IMR-90 (cell line): ENCODE measurements at regions not wholly inside any gene's neighbourhood (a gene's known extent, or its start where the extent isn't known, plus 50 kb on each side); places are given as distances from the start of the nearest gene placed in this dataset.

Source experiments
- ATAC-seq: fragments of 200-7000 bp; cut with Tn5 transposase; 2 replicates; pipeline ENCODE4 v1.9.1; 2020; ENCODE audit warnings: low read depth, mild to moderate bottlenecking, moderate library complexity
- BruUV-seq: library from RNA; stranded (reverse); fragments of 400-500 nt; replicated peaks from 2 replicates; lab custom pipeline; 2021; lab: Mats Ljungman, UMichigan
- CTCF ChIA-PET: fragments of 300-600 bp; formaldehyde crosslinking; extraction: SDS; loops from one replicate; lab custom pipeline; 2021; ENCODE audit warnings: antibody characterized with exemption; lab: Yijun Ruan, JAX
- POLR2A ChIA-PET: fragments of 300-600 bp; sonication (Branson Sonifier 250); formaldehyde crosslinking; loops from one replicate; lab custom pipeline; 2022; ENCODE audit warnings: antibody characterized with exemption; ENCODE audit not compliant: unreplicated experiment; lab: Charles Lee
- DNase-seq: peaks from one replicate; pipeline ENCODE4 v3.0.0; 2013
- H2AFZ ChIP-seq: replicated peaks from 2 replicates; pipeline ENCODE3; 2013; ENCODE audit warnings: low read length, mild to moderate bottlenecking; ENCODE audit not compliant: poor library complexity
- H2AK5ac ChIP-seq: 2 replicates; pipeline ENCODE4 v1.6.1; 2013; ENCODE audit warnings: low read depth, low read length, inconsistent platforms
- H2AK9ac ChIP-seq: replicated peaks from 2 replicates; pipeline ENCODE3; 2013; ENCODE audit warnings: mild to moderate bottlenecking, low read depth, low read length, moderate library complexity; ENCODE audit not compliant: poor library complexity
- H2BK120ac ChIP-seq: 2 replicates; pipeline ENCODE4 v1.6.1; 2013; ENCODE audit warnings: low read depth, low read length, inconsistent platforms
- H2BK15ac ChIP-seq: 3 replicates; pipeline ENCODE4 v1.6.1; 2013; ENCODE audit warnings: low read depth, low read length, inconsistent platforms
- H2BK20ac ChIP-seq: 2 replicates; pipeline ENCODE4 v1.6.1; 2013; ENCODE audit warnings: low read depth, mild to moderate bottlenecking, inconsistent platforms, low read length, moderate library complexity
- H2BK5ac ChIP-seq: 2 replicates; pipeline ENCODE4 v1.6.1; 2013; ENCODE audit warnings: mild to moderate bottlenecking, low read depth, low read length, inconsistent platforms; ENCODE audit not compliant: poor library complexity, severe bottlenecking
- H3K14ac ChIP-seq: replicated peaks from 2 replicates; pipeline ENCODE4 v1.6.1; 2013; ENCODE audit warnings: low read depth, low read length, inconsistent platforms
- H3K18ac ChIP-seq: 2 replicates; pipeline ENCODE4 v1.6.1; 2013; ENCODE audit warnings: low read depth, low read length, control low read depth
- H3K23ac ChIP-seq: 2 replicates; pipeline ENCODE4 v1.6.1; 2013; ENCODE audit warnings: low read depth, low read length, inconsistent platforms
- H3K27ac ChIP-seq: 2 replicates; pipeline ENCODE4 v1.5.1; 2013; ENCODE audit warnings: mild to moderate bottlenecking, control low read depth, low read length; ENCODE audit not compliant: insufficient read depth
- H3K27me3 ChIP-seq: 2 replicates; pipeline ENCODE4 v1.6.1; 2013; ENCODE audit warnings: low read length; ENCODE audit not compliant: control insufficient read depth, insufficient read depth
- H3K36me3 ChIP-seq: 2 replicates; pipeline ENCODE4 v1.6.1; 2013; ENCODE audit warnings: low read length, mixed read lengths; ENCODE audit not compliant: control insufficient read depth, insufficient read depth
- H3K4ac ChIP-seq: 2 replicates; pipeline ENCODE4 v1.6.1; 2013; ENCODE audit warnings: low read depth, low read length, inconsistent platforms
- H3K4me1 ChIP-seq: 2 replicates; pipeline ENCODE4 v1.6.1; 2013; ENCODE audit warnings: low read length, mixed read lengths; ENCODE audit not compliant: control insufficient read depth, insufficient read depth
- H3K4me2 ChIP-seq: 2 replicates; pipeline ENCODE4 v1.6.1; 2013; ENCODE audit warnings: low read depth, mild to moderate bottlenecking, control low read depth, low read length, moderate library complexity
- H3K4me3 ChIP-seq: 2 replicates; pipeline ENCODE4 v1.5.1; 2013; ENCODE audit warnings: low read depth, mild to moderate bottlenecking, control low read depth, low read length, moderate library complexity; ENCODE audit not compliant: insufficient read depth
- H3K56ac ChIP-seq: 2 replicates; pipeline ENCODE4 v1.6.1; 2013; ENCODE audit warnings: low read length, inconsistent platforms; ENCODE audit not compliant: insufficient read depth; ENCODE audit errors: extremely low read depth
- H3K79me1 ChIP-seq, 2 experiments: 2 replicates each; pipeline ENCODE4 v1.6.1; 2013; ENCODE audit warnings: low read length in 2 of 2, inconsistent platforms in 1 of 2, low read depth in 1 of 2
- H3K9ac ChIP-seq: 2 replicates; pipeline ENCODE4 v1.6.1; 2013; ENCODE audit warnings: low read depth, low read length, control low read depth
- H3K9me1 ChIP-seq: 2 replicates; pipeline ENCODE4 v1.6.1; 2013; ENCODE audit warnings: low read length, inconsistent platforms; ENCODE audit not compliant: insufficient read depth
- H3K9me3 ChIP-seq: 2 replicates; pipeline ENCODE4 v1.6.1; 2013; ENCODE audit warnings: low read length; ENCODE audit not compliant: control insufficient read depth, insufficient read depth
- H4K20me1 ChIP-seq: 2 replicates; pipeline ENCODE4 v1.6.1; 2013; ENCODE audit warnings: low read length, inconsistent platforms; ENCODE audit not compliant: insufficient read depth
- H4K5ac ChIP-seq: 2 replicates; pipeline ENCODE4 v1.6.1; 2013; ENCODE audit warnings: mild to moderate bottlenecking, low read depth, low read length, control low read depth
- H4K8ac ChIP-seq, 2 experiments: 2 replicates each; pipeline ENCODE4 v1.6.1; 2013; ENCODE audit warnings: low read depth in 2 of 2, low read length in 2 of 2, control low read depth in 1 of 2, inconsistent platforms in 1 of 2
- H4K91ac ChIP-seq: 2 replicates; pipeline ENCODE4 v1.6.1; 2013; ENCODE audit warnings: low read depth, low read length, inconsistent platforms; ENCODE audit not compliant: insufficient read depth
- BHLHE40 ChIP-seq: fragments of 150-350 bp; IDR thresholded peaks from 2 replicates; pipeline ENCODE4 v1.6.1; 2016; ENCODE audit warnings: mild to moderate bottlenecking, low read depth, low read length
- CEBPB ChIP-seq: IDR thresholded peaks from 2 replicates; pipeline ENCODE4 v1.6.1; 2012; ENCODE audit warnings: low read depth, low read length, improper control_type of control experiment
- FOS ChIP-seq: fragments of 150-350 bp; IDR thresholded peaks from 2 replicates; pipeline ENCODE4 v1.6.1; 2016; ENCODE audit warnings: low read depth, low read length
- POLR2A ChIP-seq: IDR thresholded peaks from 2 replicates; pipeline ENCODE4 v1.6.1; 2012; ENCODE audit warnings: mild to moderate bottlenecking, low read depth, low read length
- RCOR1 ChIP-seq: IDR thresholded peaks from 2 replicates; pipeline ENCODE4 v1.6.1; 2012; ENCODE audit warnings: mild to moderate bottlenecking, low read length, improper control_type of control experiment; ENCODE audit not compliant: insufficient replicate concordance
- SMC3 ChIP-seq: fragments of 150-350 bp; IDR thresholded peaks from 2 replicates; pipeline ENCODE4 v1.6.1; 2016; ENCODE audit warnings: low read depth, mild to moderate bottlenecking, antibody characterized with exemption, low read length, moderate library complexity
- WGBS, 2 experiments: methylation state at CpG; one replicate each; pipeline versions ENCODE4 v1.1.5 to v1.1.7; 2013; ENCODE audit warnings: missing lambda C conversion rate in 2 of 2; ENCODE audit not compliant: insufficient read length in 1 of 2; ENCODE audit errors: extremely low coverage in 2 of 2; 5-methylcytosine and 5-hydroxymethylcytosine counted together
- dilution Hi-C: fragments of 300-500 bp; cut with HindIII; formaldehyde crosslinking; loops from one replicate; pipeline ENCODE4 v1.14.3; 2018; ENCODE audit warnings: low sequenced_read_pairs; ENCODE audit not compliant: unreplicated experiment
- in situ Hi-C: fragments of 300-500 bp; cut with MboI; formaldehyde crosslinking; loops from 3 replicates; pipeline ENCODE4 v1.14.3; 2019; ENCODE audit warnings: low sequenced_read_pairs, inconsistent platforms, mixed read lengths
- intact Hi-C: fragments of 100-400 bp; cut with micrococcal nuclease; formaldehyde crosslinking; loops from 2 replicates; pipeline ENCODE4 v1.10.0; 2022
- TF ChIP-seq, protein P1 (sequence below): fragments of 150-350 bp; IDR thresholded peaks from 2 replicates; pipeline ENCODE4 v1.6.1; 2016; ENCODE audit warnings: low read depth, mild to moderate bottlenecking, low read length, moderate library complexity, borderline replicate concordance
- TF ChIP-seq, protein P2 (sequence below): fragments of 150-350 bp; IDR thresholded peaks from 2 replicates; pipeline ENCODE4 v1.6.1; 2017; ENCODE audit warnings: mild to moderate bottlenecking, antibody characterized with exemption, low read length, low read depth

DNA sequence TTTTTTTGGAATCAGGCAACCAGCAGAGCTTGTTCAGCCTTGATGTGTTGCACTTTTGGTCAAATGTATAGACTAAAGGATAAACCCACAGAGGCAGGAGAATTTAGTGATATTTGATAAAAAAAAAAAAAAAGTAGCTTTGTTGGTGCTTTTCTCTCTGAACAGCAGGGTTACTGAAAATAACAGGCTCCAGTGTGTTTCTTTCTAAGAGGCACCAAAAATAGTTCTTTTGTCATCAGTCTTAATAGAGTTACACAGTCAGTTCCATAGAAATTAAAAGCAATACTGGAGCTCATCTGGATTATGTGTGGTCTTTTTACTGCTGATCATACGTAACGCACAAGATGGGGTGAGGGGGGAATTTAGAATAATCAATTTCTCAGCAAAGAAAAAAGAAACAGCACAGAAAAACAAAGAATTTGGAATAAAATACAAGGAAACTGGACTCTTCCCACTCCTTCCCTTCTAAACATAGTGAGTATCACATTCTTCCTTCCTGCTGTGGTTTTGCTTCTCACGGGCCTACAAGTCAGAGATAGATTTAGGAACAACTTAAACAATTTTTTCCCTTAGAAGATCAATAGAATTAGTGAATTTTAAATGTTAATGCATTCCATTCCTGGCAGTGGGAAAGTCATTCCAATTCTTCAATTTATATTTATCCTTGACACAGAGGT, 178.8 kb upstream of the AKR1E2 start:
- peak; percentile 41 for DNase-seq
- no peak for ATAC-seq
- Histone ChIP-seq H2BK15ac (no peak overlapping the region), H4K5ac (no peak overlapping the region), H2BK5ac (no peak overlapping the region), H3K14ac (no peak overlapping the region), H2AFZ (no peak overlapping the region), H3K79me1 (no peaks in the 10 kb centered on the region), H3K27me3 (no peaks in the 10 kb centered on the region), H2BK120ac (no peak overlapping the region), H3K18ac (no peak overlapping the region), H3K27ac (no peak overlapping the region), H3K4ac (no peak overlapping the region), H2AK5ac (no peak overlapping the region), H3K36me3 (no peaks in the 10 kb centered on the region), H2AK9ac (no peak overlapping the region), H3K56ac (no peak overlapping the region), H2BK20ac (no peak overlapping the region), H3K4me1 (peaks cover 4% of the 10 kb centered on the region; the same call in 1 of the 2 replicates), H3K9ac (no peak overlapping the region), H3K23ac (no peak overlapping the region), H4K91ac (no peak overlapping the region), H3K9me3 (no peaks in the 10 kb centered on the region), H3K4me2 (no peak overlapping the region), H4K8ac (no peak overlapping the region), H3K9me1 (0 out of 2 replicates have a peak, but pooled peaks cover 2% of the 10 kb centered on the region), H3K4me3 (no peak overlapping the region), H4K20me1 (no peaks in the 10 kb centered on the region)
- CTCF ChIA-PET, result interaction anchor here (0.6 to 1.4 kb wide), 5 partner anchors 10 to 347 kb away, joined by 3 to 9 read pairs (median 4); no protein-coding TSS in a partner anchor
- TF ChIP-seq, protein P1, sequence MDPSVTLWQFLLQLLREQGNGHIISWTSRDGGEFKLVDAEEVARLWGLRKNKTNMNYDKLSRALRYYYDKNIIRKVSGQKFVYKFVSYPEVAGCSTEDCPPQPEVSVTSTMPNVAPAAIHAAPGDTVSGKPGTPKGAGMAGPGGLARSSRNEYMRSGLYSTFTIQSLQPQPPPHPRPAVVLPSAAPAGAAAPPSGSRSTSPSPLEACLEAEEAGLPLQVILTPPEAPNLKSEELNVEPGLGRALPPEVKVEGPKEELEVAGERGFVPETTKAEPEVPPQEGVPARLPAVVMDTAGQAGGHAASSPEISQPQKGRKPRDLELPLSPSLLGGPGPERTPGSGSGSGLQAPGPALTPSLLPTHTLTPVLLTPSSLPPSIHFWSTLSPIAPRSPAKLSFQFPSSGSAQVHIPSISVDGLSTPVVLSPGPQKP, result no peak
- TF ChIP-seq, protein P2, sequence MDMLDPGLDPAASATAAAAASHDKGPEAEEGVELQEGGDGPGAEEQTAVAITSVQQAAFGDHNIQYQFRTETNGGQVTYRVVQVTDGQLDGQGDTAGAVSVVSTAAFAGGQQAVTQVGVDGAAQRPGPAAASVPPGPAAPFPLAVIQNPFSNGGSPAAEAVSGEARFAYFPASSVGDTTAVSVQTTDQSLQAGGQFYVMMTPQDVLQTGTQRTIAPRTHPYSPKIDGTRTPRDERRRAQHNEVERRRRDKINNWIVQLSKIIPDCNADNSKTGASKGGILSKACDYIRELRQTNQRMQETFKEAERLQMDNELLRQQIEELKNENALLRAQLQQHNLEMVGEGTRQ, result no peak
- TF ChIP-seq RCOR1 (no peak), CEBPB (no peak), FOS (no peak), POLR2A (no peak), SMC3 (no peak), BHLHE40 (no peak)
- no CpG with 5 or more reads among the region's 3 CpGs for WGBS, 2 experiments
- dilution Hi-C loops, result no loop called here
- POLR2A ChIA-PET, result interaction anchor here (0.6 kb wide), 1 partner anchor 130 kb away, joined by 4 read pairs; no protein-coding TSS in a partner anchor
- in situ Hi-C loops, result no loop called here
- intact Hi-C loops, result no loop called here
- no TSS peak for BruUV-seq
